Muscle of arm (tissue), 1 donor: ENCODE measurements at regions not wholly inside any gene's neighbourhood (a gene's known extent, or its start where the extent isn't known, plus 50 kb on each side); places are given as distances from the start of the nearest gene placed in this dataset.
A peak's percentile ranks its signal among the peaks of the same experiment; 100 is the strongest.

Source experiments
- DNase-seq: peaks from one replicate; pipeline ENCODE4 v3.0.0-alpha.2; 2013

GRCh38 chr9:2311920-2312319 is 296.8 kb downstream of the SMARCA2 start:
- no peak for DNase-seq

DNA sequence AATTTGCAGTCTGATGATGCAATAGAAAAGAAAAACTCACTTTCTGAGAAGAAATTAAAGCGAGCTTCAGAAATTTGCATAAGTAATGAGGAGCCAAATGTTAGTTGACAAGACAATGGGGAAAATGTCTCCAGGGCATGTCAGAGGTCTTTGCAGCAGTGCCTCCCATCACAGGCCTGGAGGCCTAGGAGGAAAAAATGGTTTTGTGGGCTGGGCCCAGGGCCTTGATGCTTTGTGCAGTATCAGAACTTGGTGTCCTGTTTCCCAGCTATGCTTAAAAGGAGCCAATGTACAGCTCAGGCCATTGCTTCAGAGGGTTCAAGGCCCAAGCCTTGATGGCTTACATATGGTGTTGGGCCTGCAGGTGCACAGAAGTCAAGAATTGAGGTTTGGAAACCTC is 298.4 kb downstream of the SMARCA2 start:
- no peak for DNase-seq

DNA sequence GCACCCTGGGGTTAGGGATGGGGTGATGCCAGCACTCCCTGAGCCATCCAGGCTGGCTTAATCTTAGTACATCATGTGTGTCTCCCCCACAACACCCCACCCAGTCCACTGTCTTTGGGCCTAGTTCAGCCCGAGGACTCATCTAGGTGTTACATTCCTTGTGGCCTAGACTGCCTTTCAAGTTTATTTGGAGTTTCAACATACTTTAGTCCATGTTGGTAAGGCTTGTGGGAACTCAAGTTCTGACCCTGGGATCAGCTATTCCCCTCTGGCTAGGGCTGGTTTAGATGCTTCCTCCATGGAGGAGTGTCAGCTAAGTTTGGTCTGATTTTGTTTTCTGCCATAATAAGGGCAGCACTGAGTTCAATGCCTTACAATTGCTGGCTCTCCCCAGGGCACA is 302.4 kb downstream of the SMARCA2 start:
- DNase-seq = no peak

- no peak for DNase-seq
Measured at GRCh38 chr9:2319421-2319820, 302.2 kb upstream of the VLDLR start.

DNA sequence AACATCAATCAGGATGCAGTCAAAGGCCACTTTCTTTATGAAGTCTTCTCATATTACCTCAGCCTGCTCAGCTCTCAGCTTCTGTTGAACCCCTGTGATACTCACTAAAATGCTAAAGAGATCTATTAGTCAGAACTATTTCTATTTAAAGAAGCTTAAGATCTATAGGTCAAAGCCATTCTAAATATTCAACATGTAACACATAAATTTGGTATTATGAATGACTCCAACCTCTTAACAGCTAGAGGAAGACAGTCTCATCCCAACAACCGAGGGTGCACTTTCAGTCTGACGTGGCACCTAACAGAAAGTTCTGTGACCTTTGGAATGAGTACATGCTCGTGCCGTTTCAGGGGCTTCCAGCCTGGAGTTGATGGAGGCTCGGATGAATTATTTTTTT is 301.5 kb upstream of the VLDLR start:
- DNase-seq = no peak

DNA sequence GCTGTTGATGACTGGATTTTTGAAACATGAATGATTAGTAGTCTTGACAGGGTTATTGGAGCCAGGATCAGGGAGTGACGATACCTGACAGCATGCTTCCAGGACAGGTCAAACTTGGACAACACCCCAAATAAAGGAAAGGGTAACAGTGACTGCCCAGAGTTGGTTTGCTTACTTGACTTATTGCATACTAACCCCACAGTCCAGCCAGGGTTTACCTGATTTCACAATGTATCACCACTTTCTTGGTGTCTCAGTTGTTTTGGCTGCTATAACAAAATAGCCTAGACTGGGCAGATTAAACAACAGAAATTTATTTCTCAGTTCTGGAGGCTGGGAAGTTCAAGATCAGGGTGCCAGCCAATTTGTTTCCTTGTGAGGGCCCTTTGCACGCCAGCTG is 301.0 kb upstream of the VLDLR start:
- no peak for DNase-seq

DNA sequence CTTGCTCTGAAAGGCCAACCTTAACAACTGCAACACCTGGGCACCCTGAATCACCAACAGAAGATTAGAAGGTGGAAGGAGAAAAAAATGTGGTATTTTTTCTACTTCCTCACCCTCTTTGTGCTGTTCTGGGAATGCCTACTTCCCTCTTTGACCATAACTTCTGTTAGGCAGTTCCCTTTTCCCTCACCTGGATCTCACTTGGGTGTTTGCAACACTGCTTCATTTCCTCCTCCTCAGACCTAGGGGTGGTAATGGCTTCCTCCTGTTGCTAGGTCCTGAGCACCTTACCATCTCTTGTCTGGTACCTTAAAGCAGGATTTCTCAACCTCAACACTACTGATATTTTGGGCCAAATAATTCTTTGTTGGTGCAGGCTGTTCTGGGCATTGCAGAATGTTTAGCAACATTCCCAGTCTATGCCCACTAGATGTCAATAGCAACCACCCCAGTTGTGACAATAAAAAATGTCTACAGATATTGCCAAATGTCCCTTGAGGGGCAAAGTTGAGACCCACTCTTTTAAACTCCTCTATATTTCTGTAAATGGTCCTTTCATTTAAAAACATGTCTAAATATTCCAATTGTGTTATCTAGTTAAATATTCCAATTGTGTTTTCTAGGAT is 300.0 kb upstream of the VLDLR start:
- no peak for DNase-seq

- no peak for DNase-seq
Measured at GRCh38 chr9:2324742-2325141, 296.8 kb upstream of the VLDLR start.

DNA sequence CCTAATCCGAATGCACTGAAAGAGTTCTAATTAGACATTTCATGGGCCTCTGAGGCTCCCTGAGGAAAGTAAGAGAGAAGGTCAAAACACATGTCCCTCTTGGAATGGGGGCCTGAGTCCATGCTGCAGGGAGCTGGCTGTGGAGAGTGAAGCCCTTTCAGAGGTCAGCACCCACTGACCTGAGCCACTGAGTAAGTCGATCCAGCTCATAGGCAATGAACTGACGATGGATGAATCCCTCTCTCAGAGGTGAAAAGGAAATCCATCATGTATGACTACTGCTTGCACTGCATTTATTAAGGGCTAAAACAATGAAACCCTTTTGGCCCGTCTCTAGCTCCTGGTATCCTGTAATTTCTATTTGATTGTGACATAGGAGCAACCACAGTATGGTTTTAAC is 288.9 kb upstream of the VLDLR start:
- no peak for DNase-seq

DNA sequence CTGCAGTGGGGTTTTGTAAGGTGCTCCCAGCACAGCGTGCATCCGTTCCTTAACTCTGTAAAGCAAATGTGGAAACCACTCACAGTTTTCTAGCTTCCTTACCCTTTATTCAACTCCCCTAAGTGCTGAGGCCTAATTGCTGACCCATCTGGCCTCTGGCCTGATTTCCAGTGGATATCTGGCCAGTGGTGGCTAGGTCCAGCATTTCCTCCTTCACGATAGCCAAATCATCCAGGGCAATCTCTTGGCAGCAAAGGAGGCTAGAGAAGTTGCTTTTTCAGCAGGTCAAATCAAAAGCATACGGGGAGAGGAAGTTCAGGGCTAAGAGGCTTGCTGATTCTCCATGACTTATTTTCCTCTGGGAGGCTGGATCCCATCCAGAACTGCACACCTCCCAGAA is 286.3 kb upstream of the VLDLR start:
- DNase-seq = no peak

DNA sequence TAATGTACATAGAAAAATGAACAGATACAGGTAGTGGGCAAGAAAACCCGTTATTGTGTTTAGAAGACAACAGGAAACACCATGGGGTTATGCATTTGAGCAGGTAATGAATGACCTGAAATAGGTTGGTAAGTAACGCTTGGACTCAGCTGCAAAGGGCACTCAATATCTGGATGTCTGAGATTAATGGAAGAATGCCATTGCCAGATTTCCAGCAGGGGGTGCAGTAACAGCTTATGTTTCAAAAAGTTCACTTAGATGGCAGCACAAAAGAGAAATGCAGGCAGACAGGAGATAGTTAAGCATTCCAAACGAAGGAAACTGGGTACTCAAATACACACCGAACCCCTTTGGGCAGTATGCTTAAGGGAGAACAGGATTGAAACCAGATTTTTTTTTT is 285.5 kb upstream of the VLDLR start:
- DNase-seq = no peak

DNA sequence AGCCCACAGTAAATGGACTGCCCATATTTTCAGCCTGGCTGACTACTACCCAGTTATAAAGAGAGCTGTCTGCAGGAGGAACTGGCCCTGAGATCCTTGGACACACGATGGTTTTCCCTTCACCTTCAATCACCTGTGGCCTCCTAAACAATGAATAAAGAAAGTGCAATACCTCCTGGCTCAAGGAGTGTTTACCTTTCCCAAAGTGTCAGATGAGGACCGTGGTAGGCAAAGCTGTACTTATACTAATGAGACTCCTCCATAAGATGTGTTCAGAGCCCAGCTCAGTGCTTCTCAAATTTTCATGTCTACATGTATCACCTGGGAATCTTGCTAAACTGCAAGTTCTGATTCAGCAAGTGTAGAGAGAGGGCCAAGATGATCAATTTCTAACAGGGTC is 284.5 kb upstream of the VLDLR start:
- no peak for DNase-seq

DNA sequence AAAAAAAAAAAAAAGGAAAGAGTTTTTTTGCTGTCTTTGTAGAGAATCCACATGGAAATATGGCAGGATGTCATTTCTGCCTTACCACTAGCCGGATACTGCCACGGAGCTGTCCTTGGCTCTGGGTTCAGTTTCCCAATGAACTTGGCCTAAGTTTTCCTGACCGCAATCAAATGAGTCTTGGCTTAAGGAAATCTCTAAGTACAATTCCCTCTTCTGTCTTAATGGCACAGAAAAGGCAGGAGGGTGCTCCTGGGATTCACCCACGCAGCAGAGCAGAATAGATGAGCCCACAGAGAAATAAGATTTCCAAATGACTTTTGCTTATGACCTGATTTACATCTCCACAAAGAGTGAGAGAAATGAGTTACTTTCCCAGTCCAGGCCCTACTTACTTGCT is 284.0 kb upstream of the VLDLR start:
- peak; percentile 38 for DNase-seq

DNA sequence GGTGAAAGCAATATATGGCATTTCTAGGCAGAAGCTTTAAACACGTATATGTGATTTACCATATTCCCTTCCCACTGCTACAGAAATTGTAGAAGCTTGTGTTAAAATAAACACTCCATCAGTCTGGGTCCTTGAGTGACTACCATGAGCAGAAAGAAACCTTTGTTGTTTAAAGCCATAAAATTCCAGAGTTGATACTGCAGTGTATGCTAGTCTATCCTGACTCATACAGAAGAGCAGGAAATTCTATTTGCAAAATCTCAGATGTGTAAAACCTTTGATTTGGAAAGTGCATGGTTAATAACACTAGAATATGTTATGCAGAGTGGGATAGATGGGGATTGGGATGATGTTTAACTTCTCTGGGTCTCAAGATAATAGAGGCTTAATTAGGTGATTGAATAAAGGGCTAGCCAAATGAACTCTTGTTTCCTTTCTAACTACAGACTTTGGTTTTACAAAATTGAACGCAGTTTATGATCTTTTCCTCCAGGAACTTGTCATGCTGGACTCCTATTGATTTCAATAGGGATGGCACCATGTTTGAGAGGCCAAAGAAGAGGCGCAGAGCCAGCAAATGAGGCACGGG is 282.7 kb upstream of the VLDLR start:
- DNase-seq = no peak

GRCh38 chr9:2339416-2339815 is 282.2 kb upstream of the VLDLR start:
- no peak for DNase-seq

GRCh38 chr9:2340046-2340760 is 281.4 kb upstream of the VLDLR start:
- no peak for DNase-seq

- peak; percentile 46 for DNase-seq
Measured at GRCh38 chr9:2341126-2341525, 280.5 kb upstream of the VLDLR start.

DNA sequence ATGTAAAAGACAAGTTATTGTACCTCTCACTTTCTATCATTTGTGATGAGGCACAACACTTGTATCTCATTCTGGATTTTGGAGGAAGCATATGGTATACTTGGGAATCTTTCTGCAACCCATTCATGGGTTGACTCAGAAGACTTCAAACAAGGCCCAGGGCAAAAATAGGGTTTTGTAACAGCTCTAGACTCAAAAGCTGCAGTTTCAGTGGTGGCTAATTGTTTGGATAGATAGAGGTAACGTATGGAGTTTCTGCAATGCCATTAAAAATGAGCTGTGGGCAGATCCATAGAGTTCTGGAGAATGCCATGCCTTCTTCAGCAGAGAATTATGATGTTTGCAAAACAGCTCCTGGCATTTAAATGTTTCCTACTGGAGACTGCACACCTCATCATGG is 279.6 kb upstream of the VLDLR start:
- no peak for DNase-seq

- DNase-seq = no peak
Measured at GRCh38 chr9:2343756-2344155, 277.8 kb upstream of the VLDLR start.

DNA sequence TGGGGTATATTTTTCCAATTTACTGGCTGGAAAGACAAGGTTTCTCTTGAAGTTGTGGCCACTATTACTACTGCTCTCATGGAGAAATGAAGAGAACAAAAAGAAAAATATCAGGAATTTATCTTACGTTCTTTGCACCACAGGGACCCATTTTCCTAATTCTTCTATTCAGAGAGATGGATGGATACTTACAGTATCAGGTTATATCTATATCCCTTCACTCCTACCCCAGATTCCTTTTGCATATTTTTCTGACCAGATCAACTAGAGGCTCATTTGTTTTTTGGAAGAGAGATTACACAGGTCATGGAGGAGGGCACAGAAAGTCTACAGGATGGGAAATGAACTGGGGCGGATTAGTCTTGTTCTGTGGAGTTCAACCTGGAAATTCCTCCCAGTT is 277.2 kb upstream of the VLDLR start:
- no peak for DNase-seq

DNA sequence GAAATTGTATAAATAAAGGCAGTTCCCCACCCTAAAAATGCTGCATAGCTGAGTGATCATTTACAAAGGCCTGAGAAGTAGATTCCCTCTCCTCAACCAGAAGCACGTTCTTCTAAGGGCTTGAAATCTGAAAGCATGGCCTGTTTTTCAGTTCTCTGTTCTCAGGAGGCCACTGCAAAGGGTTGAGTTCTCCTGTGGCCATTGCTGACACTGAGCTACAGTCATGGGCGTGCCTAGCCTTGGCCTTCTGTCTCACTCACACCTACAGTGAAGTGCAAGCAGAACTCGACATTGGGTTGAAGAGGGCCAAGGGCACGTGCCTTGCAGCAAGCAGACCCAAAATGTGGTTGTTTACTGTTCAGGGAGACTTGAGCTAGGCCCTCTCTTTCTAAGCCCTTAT is 276.6 kb upstream of the VLDLR start:
- no peak for DNase-seq

DNA sequence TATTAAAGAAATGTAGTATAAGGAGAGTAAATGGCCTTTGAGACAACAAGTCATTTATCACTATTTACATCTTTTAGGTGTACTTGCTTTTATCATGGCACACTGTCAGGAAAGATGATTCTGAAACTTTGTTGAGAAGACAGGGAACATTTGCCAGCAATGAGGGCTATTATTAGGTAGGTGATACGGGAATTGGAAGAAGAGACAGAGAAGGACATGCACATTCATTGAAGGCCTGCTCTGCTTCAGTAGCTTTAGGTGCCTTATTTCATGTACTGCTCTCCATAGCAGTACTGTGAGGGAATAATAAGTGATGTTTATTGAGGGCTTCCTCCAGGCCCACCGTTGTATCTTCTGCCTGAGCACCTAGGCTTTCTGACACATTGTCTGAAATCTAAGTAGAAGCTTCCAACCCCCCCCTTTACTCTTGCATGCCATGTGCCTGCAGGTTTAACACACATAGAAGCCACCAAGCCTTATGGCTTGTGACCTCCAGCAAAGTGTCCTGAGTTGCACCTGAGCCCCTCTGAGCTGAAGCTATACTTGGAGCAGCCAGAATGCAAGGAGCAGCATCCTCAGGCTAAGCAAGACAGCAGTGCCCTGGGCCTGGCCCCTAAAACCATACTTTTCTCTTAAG is 275.2 kb upstream of the VLDLR start:
- DNase-seq = no peak

GRCh38 chr9:2351324-2351723 is 270.3 kb upstream of the VLDLR start:
- DNase-seq = no peak
